ENCODE measurements at regions not wholly inside any gene's neighbourhood (a gene's known extent, or its start where the extent isn't known, plus 50 kb on each side); places are given as distances from the start of the nearest gene placed in this dataset.

- Histone ChIP-seq H3K4me1 (ENCODE audit: control insufficient read depth in 1 of 2, insufficient read depth in 2 of 2, low read length in 2 of 2) (no peaks in the 10 kb centered on the region), H3K36me3 (ENCODE audit: control insufficient read depth in 1 of 2, insufficient read depth in 2 of 2, low read length in 1 of 2) (no peaks in the 10 kb centered on the region), H3K27ac (ENCODE audit: low read depth in 1 of 2, low read length in 2 of 2) (no peak overlapping the region), H3K4me3 (ENCODE audit: low read length in 2 of 2) (no peak overlapping the region), H3K27me3 (ENCODE audit: control insufficient read depth in 1 of 2, insufficient read depth in 2 of 2, low read length in 1 of 2) (no peaks in the 10 kb centered on the region), H3K9me3 (ENCODE audit: control insufficient read depth, low read length) (no peaks in the 10 kb centered on the region)
- ATAC-seq (ENCODE audit: low FRiP score) (no peak), DNase-seq (no peak)
- intact Hi-C loops (cut with DNase I) = no loop called here
- WGBS, 2 donors = 83 to 89% methylated on average over 2 of the region's 3 CpGs
Measured at GRCh38 chr12:114932806-114933205, 248.8 kb upstream of the TBX3 start.

GRCh38 chr12:114931025-114931424 is 247.1 kb upstream of the TBX3 start:
- no peak overlapping the region for H3K4me3 ChIP-seq (ENCODE audit: low read length in 2 of 2)
- DNase-seq (no peak), ATAC-seq (ENCODE audit: low FRiP score) (no peak)
- 89 to 92% methylated on average over 2 of the region's 2 CpGs for WGBS, 2 donors
- intact Hi-C loops (cut with DNase I) = no loop called here
- H3K36me3 ChIP-seq (ENCODE audit: control insufficient read depth in 1 of 2, insufficient read depth in 2 of 2, low read length in 1 of 2) = no peaks in the 10 kb centered on the region
- no peaks in the 10 kb centered on the region for H3K4me1 ChIP-seq (ENCODE audit: control insufficient read depth in 1 of 2, insufficient read depth in 2 of 2, low read length in 2 of 2)
- no peaks in the 10 kb centered on the region for H3K27me3 ChIP-seq (ENCODE audit: control insufficient read depth in 1 of 2, insufficient read depth in 2 of 2, low read length in 1 of 2)
- H3K9me3 ChIP-seq (ENCODE audit: control insufficient read depth, low read length) = peaks cover 2% of the 10 kb centered on the region
- no peak overlapping the region for H3K27ac ChIP-seq (ENCODE audit: low read depth in 1 of 2, low read length in 2 of 2)

GRCh38 chr12:114926341-114926740 is 242.4 kb upstream of the TBX3 start:
- peaks cover 4% of the 10 kb centered on the region for H3K9me3 ChIP-seq (ENCODE audit: control insufficient read depth, low read length)
- no peaks in the 10 kb centered on the region for H3K4me1 ChIP-seq (ENCODE audit: control insufficient read depth in 1 of 2, insufficient read depth in 2 of 2, low read length in 2 of 2)
- WGBS, 2 donors = 87 to 91% methylated on average over 6 of the region's 6 CpGs
- intact Hi-C loops (cut with DNase I) = no loop called here
- H3K4me3 ChIP-seq (ENCODE audit: low read length in 2 of 2) = no peak overlapping the region
- H3K27me3 ChIP-seq (ENCODE audit: control insufficient read depth in 1 of 2, insufficient read depth in 2 of 2, low read length in 1 of 2) = no peaks in the 10 kb centered on the region
- no peaks in the 10 kb centered on the region for H3K36me3 ChIP-seq (ENCODE audit: control insufficient read depth in 1 of 2, insufficient read depth in 2 of 2, low read length in 1 of 2)
- no peak overlapping the region for H3K27ac ChIP-seq (ENCODE audit: low read depth in 1 of 2, low read length in 2 of 2)
- ATAC-seq (ENCODE audit: low FRiP score) (no peak), DNase-seq (no peak)

- intact Hi-C loops (cut with DNase I) = no loop called here
- no peaks in the 10 kb centered on the region for H3K4me1 ChIP-seq (ENCODE audit: control insufficient read depth in 1 of 2, insufficient read depth in 2 of 2, low read length in 2 of 2)
- H3K27me3 ChIP-seq (ENCODE audit: control insufficient read depth in 1 of 2, insufficient read depth in 2 of 2, low read length in 1 of 2) = no peaks in the 10 kb centered on the region
- no peak overlapping the region for H3K27ac ChIP-seq (ENCODE audit: low read depth in 1 of 2, low read length in 2 of 2)
- DNase-seq = no peak
- no peak for ATAC-seq (ENCODE audit: low FRiP score)
- 43 to 59% methylated on average over 4 of the region's 4 CpGs for WGBS, 2 donors
- no peaks in the 10 kb centered on the region for H3K36me3 ChIP-seq (ENCODE audit: control insufficient read depth in 1 of 2, insufficient read depth in 2 of 2, low read length in 1 of 2)
- peaks cover 4% of the 10 kb centered on the region for H3K9me3 ChIP-seq (ENCODE audit: control insufficient read depth, low read length)
- H3K4me3 ChIP-seq (ENCODE audit: low read length in 2 of 2) = no peak overlapping the region
Measured at GRCh38 chr12:114924946-114925475, 241.0 kb upstream of the TBX3 start.

- no peak for ATAC-seq (ENCODE audit: low FRiP score)
- intact Hi-C loops (cut with DNase I) = no loop called here
- 80 to 82% methylated on average over 1 of the region's 1 CpG for WGBS, 2 donors
Measured at GRCh38 chr12:114921781-114922180, 237.8 kb upstream of the TBX3 start.

GRCh38 chr12:114920771-114921554 is 237.0 kb upstream of the TBX3 start:
- no peak for ATAC-seq (ENCODE audit: low FRiP score)
- Histone ChIP-seq H3K27me3 (ENCODE audit: control insufficient read depth in 1 of 2, insufficient read depth in 2 of 2, low read length in 1 of 2) (no peaks in the 10 kb centered on the region), H3K27ac (ENCODE audit: low read depth in 1 of 2, low read length in 2 of 2) (no peak overlapping the region), H3K36me3 (ENCODE audit: control insufficient read depth in 1 of 2, insufficient read depth in 2 of 2, low read length in 1 of 2) (no peaks in the 10 kb centered on the region), H3K4me1 (ENCODE audit: control insufficient read depth in 1 of 2, insufficient read depth in 2 of 2, low read length in 2 of 2) (no peaks in the 10 kb centered on the region), H3K4me3 (ENCODE audit: low read length in 2 of 2) (no peak overlapping the region), H3K9me3 (ENCODE audit: control insufficient read depth, low read length) (peaks cover 6% of the 10 kb centered on the region)
- 5 to 9% methylated on average over 5 of the region's 5 CpGs for WGBS, 2 donors
- DNase-seq = no peak
- intact Hi-C loops (cut with DNase I) = no loop called here

More at GRCh38 chr12:114921781-114922180, 237.8 kb upstream of the TBX3 start:
- no peaks in the 10 kb centered on the region for H3K4me1 ChIP-seq (ENCODE audit: control insufficient read depth in 1 of 2, insufficient read depth in 2 of 2, low read length in 2 of 2)
- no peaks in the 10 kb centered on the region for H3K36me3 ChIP-seq (ENCODE audit: control insufficient read depth in 1 of 2, insufficient read depth in 2 of 2, low read length in 1 of 2)
- no peak overlapping the region for H3K27ac ChIP-seq (ENCODE audit: low read depth in 1 of 2, low read length in 2 of 2)
- no peaks in the 10 kb centered on the region for H3K27me3 ChIP-seq (ENCODE audit: control insufficient read depth in 1 of 2, insufficient read depth in 2 of 2, low read length in 1 of 2)
- no peak for DNase-seq
- H3K4me3 ChIP-seq (ENCODE audit: low read length in 2 of 2) = no peak overlapping the region
- H3K9me3 ChIP-seq (ENCODE audit: control insufficient read depth, low read length) = peaks cover 7% of the 10 kb centered on the region

GRCh38 chr12:114919479-114919878 is 235.5 kb upstream of the TBX3 start:
- DNase-seq (no peak), ATAC-seq (ENCODE audit: low FRiP score) (no peak)
- WGBS, 2 donors = 80 to 84% methylated on average over 8 of the region's 8 CpGs
- Histone ChIP-seq H3K9me3 (ENCODE audit: control insufficient read depth, low read length) (peaks cover 4% of the 10 kb centered on the region), H3K27ac (ENCODE audit: low read depth in 1 of 2, low read length in 2 of 2) (no peak overlapping the region), H3K36me3 (ENCODE audit: control insufficient read depth in 1 of 2, insufficient read depth in 2 of 2, low read length in 1 of 2) (no peaks in the 10 kb centered on the region), H3K27me3 (ENCODE audit: control insufficient read depth in 1 of 2, insufficient read depth in 2 of 2, low read length in 1 of 2) (no peaks in the 10 kb centered on the region), H3K4me3 (ENCODE audit: low read length in 2 of 2) (no peak overlapping the region), H3K4me1 (ENCODE audit: control insufficient read depth in 1 of 2, insufficient read depth in 2 of 2, low read length in 2 of 2) (no peaks in the 10 kb centered on the region)
- intact Hi-C loops (cut with DNase I) = no loop called here

- intact Hi-C loops (cut with DNase I) = no loop called here
- H3K27ac ChIP-seq (ENCODE audit: low read depth in 1 of 2, low read length in 2 of 2) = no peak overlapping the region
- H3K4me1 ChIP-seq (ENCODE audit: control insufficient read depth in 1 of 2, insufficient read depth in 2 of 2, low read length in 2 of 2) = no peaks in the 10 kb centered on the region
- H3K27me3 ChIP-seq (ENCODE audit: control insufficient read depth in 1 of 2, insufficient read depth in 2 of 2, low read length in 1 of 2) = no peaks in the 10 kb centered on the region
- H3K4me3 ChIP-seq (ENCODE audit: low read length in 2 of 2) = no peak overlapping the region
- H3K9me3 ChIP-seq (ENCODE audit: control insufficient read depth, low read length) = peaks cover 4% of the 10 kb centered on the region
- WGBS, 2 donors = 28 to 39% methylated on average over 3 of the region's 3 CpGs
- ATAC-seq (ENCODE audit: low FRiP score) (no peak), DNase-seq (no peak)
- H3K36me3 ChIP-seq (ENCODE audit: control insufficient read depth in 1 of 2, insufficient read depth in 2 of 2, low read length in 1 of 2) = no peaks in the 10 kb centered on the region
Measured at GRCh38 chr12:114918535-114919233, 234.7 kb upstream of the TBX3 start.

- intact Hi-C loops (cut with DNase I) = no loop called here
- Histone ChIP-seq H3K4me3 (ENCODE audit: low read length in 2 of 2) (no peak overlapping the region), H3K9me3 (ENCODE audit: control insufficient read depth, low read length) (peaks cover 4% of the 10 kb centered on the region), H3K27me3 (ENCODE audit: control insufficient read depth in 1 of 2, insufficient read depth in 2 of 2, low read length in 1 of 2) (no peaks in the 10 kb centered on the region), H3K36me3 (ENCODE audit: control insufficient read depth in 1 of 2, insufficient read depth in 2 of 2, low read length in 1 of 2) (no peaks in the 10 kb centered on the region), H3K27ac (ENCODE audit: low read depth in 1 of 2, low read length in 2 of 2) (no peak overlapping the region), H3K4me1 (ENCODE audit: control insufficient read depth in 1 of 2, insufficient read depth in 2 of 2, low read length in 2 of 2) (no peaks in the 10 kb centered on the region)
- DNase-seq (no peak), ATAC-seq (ENCODE audit: low FRiP score) (no peak)
Measured at GRCh38 chr12:114917953-114918352, 234.0 kb upstream of the TBX3 start.

All from aorta (tissue), 5 donors.